ENCODE measurements at regions not wholly inside any gene's neighbourhood (a gene's known extent, or its start where the extent isn't known, plus 50 kb on each side); places are given as distances from the start of the nearest gene placed in this dataset.

- H3K27me3 ChIP-seq (ENCODE audit: control insufficient read depth, insufficient read depth, low read length): no peaks in the 10 kb centered on the region
- H3K36me3 ChIP-seq (ENCODE audit: insufficient read depth, low read length): no peaks in the 10 kb centered on the region
- no peaks in the 10 kb centered on the region for H3K4me1 ChIP-seq (ENCODE audit: control insufficient read depth, insufficient read depth, low read length)
- H3K4me2 ChIP-seq (ENCODE audit: low read length): no peak overlapping the region
- H3K9me3 ChIP-seq (replicated peaks; ENCODE audit: low read length): no peaks in the 10 kb centered on the region
- H3K4me3 ChIP-seq (ENCODE audit: low read length): no peak overlapping the region
- no peak overlapping the region for H3K9ac ChIP-seq (ENCODE audit: low read depth, low read length)
These were observed 1241.5 kb upstream of the GBE1 start for GRCh38 chr3:83002869-83003445.

DNA sequence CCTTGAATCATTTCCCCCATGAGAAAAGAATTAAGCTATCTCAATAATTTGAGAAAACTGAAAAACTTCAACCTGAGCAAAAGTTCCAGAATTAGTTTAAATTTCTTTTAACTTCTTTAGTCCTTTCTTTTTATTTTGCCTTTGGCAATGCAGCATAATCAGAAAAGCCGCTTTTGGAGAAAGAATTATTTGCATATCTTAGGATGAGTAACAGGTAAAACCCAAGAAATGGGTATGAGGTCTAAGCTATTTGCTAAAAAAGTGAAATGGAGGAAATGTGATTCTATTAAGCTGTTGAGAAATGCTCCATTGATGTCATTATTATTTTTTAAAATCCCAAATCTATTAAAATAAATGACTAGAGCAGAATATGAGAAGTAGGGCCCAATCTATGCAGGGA is 1238.3 kb upstream of the GBE1 start:
- no peaks in the 10 kb centered on the region for H3K9me3 ChIP-seq (replicated peaks; ENCODE audit: low read length)
- no peaks in the 10 kb centered on the region for H3K4me1 ChIP-seq (ENCODE audit: control insufficient read depth, insufficient read depth, low read length)
- no peaks in the 10 kb centered on the region for H3K27me3 ChIP-seq (ENCODE audit: control insufficient read depth, insufficient read depth, low read length)
- no peak overlapping the region for H3K9ac ChIP-seq (ENCODE audit: low read depth, low read length)
- no peak overlapping the region for H3K4me3 ChIP-seq (ENCODE audit: low read length)
- no peak overlapping the region for H3K4me2 ChIP-seq (ENCODE audit: low read length)
- no peaks in the 10 kb centered on the region for H3K36me3 ChIP-seq (ENCODE audit: insufficient read depth, low read length)

GRCh38 chr3:82978368-82978767 is 1216.9 kb upstream of the GBE1 start:
- no peaks in the 10 kb centered on the region for H3K27me3 ChIP-seq (ENCODE audit: control insufficient read depth, insufficient read depth, low read length)
- H3K9me3 ChIP-seq (replicated peaks; ENCODE audit: low read length): no peaks in the 10 kb centered on the region
- H3K4me3 ChIP-seq (ENCODE audit: low read length): no peak overlapping the region
- H3K4me1 ChIP-seq (ENCODE audit: control insufficient read depth, insufficient read depth, low read length): no peaks in the 10 kb centered on the region
- no peak overlapping the region for H3K9ac ChIP-seq (ENCODE audit: low read depth, low read length)
- H3K4me2 ChIP-seq (ENCODE audit: low read length): no peak overlapping the region
- no peaks in the 10 kb centered on the region for H3K36me3 ChIP-seq (ENCODE audit: insufficient read depth, low read length)

DNA sequence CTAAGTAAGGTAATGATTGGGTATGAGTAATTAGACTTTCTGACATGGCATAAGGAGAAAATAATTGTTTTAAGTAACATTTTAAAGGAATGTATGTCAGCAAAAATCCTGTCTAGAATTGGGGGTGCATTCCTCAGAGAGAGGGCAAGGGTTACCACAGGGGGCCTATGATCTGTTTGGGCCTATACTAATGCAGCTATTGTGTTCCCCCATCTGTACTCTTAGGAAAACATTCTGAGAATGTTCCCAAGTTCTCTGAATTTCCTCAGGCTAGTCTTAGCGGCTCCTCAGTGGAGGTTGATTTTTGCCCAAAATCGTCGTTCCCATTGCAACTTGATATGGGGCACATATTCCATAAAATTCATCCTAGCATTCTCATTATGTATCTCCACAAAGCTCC is 1216.4 kb upstream of the GBE1 start:
- H3K27me3 ChIP-seq (ENCODE audit: control insufficient read depth, insufficient read depth, low read length): no peaks in the 10 kb centered on the region
- H3K4me2 ChIP-seq (ENCODE audit: low read length): no peak overlapping the region
- no peaks in the 10 kb centered on the region for H3K9me3 ChIP-seq (replicated peaks; ENCODE audit: low read length)
- no peaks in the 10 kb centered on the region for H3K36me3 ChIP-seq (ENCODE audit: insufficient read depth, low read length)
- no peaks in the 10 kb centered on the region for H3K4me1 ChIP-seq (ENCODE audit: control insufficient read depth, insufficient read depth, low read length)
- H3K9ac ChIP-seq (ENCODE audit: low read depth, low read length): no peak overlapping the region
- H3K4me3 ChIP-seq (ENCODE audit: low read length): no peak overlapping the region

GRCh38 chr3:82973791-82974190 is 1212.3 kb upstream of the GBE1 start:
- Histone ChIP-seq H3K36me3 (ENCODE audit: insufficient read depth, low read length) (no peaks in the 10 kb centered on the region), H3K9ac (ENCODE audit: low read depth, low read length) (no peak overlapping the region), H3K27me3 (ENCODE audit: control insufficient read depth, insufficient read depth, low read length) (no peaks in the 10 kb centered on the region), H3K9me3 (replicated peaks; ENCODE audit: low read length) (no peaks in the 10 kb centered on the region), H3K4me1 (ENCODE audit: control insufficient read depth, insufficient read depth, low read length) (no peaks in the 10 kb centered on the region), H3K4me2 (ENCODE audit: low read length) (no peak overlapping the region), H3K4me3 (ENCODE audit: low read length) (no peak overlapping the region)

DNA sequence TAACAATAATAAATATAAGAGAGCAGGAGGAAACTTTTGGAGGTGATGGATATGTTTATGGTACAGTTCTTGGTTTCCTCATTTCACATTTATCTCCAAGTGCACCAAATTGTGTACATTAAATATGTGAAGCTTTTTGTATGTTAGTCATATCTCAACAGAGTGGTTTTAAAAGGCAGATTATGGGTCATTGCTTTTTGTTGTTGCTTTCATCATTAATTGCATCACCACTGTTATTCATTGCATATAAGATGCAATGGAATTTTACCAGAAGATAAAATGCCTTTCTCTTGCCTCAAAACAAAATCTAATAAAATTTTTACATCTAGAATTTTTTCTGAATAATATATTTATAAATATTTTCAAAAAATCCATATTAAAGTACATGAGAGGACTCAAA is 1198.9 kb upstream of the GBE1 start:
- H3K9me3 ChIP-seq (replicated peaks; ENCODE audit: low read length): no peaks in the 10 kb centered on the region
- H3K27me3 ChIP-seq (ENCODE audit: control insufficient read depth, insufficient read depth, low read length): no peaks in the 10 kb centered on the region
- no peak overlapping the region for H3K4me2 ChIP-seq (ENCODE audit: low read length)
- H3K9ac ChIP-seq (ENCODE audit: low read depth, low read length): no peak overlapping the region
- no peaks in the 10 kb centered on the region for H3K36me3 ChIP-seq (ENCODE audit: insufficient read depth, low read length)
- H3K4me3 ChIP-seq (ENCODE audit: low read length): no peak overlapping the region
- H3K4me1 ChIP-seq (ENCODE audit: control insufficient read depth, insufficient read depth, low read length): no peaks in the 10 kb centered on the region

GRCh38 chr3:82957696-82958095 is 1196.3 kb upstream of the GBE1 start:
- no peaks in the 10 kb centered on the region for H3K9me3 ChIP-seq (replicated peaks; ENCODE audit: low read length)
- no peaks in the 10 kb centered on the region for H3K27me3 ChIP-seq (ENCODE audit: control insufficient read depth, insufficient read depth, low read length)
- H3K4me2 ChIP-seq (ENCODE audit: low read length): no peak overlapping the region
- no peak overlapping the region for H3K4me3 ChIP-seq (ENCODE audit: low read length)
- no peaks in the 10 kb centered on the region for H3K4me1 ChIP-seq (ENCODE audit: control insufficient read depth, insufficient read depth, low read length)
- H3K36me3 ChIP-seq (ENCODE audit: insufficient read depth, low read length): no peaks in the 10 kb centered on the region
- H3K9ac ChIP-seq (ENCODE audit: low read depth, low read length): no peak overlapping the region

DNA sequence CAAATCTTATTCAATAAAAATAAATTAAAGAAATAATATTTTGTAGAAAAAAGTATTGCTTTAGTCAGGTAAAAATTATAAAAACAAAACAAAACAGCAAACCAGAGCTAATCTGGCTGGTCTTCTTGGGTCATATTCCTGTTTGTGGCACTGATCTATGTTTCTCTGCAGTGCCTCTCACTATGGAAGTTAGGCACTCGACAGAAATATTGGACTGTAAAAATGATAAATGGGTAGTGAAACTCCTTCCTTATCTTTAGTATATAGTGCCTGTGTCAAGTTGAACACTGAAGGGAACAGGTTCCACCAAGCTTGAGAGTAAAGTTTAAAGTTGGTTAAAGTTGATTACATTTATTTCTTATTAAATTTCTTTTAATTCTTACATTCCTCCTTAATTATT is 1195.6 kb upstream of the GBE1 start:
- no peaks in the 10 kb centered on the region for H3K36me3 ChIP-seq (ENCODE audit: insufficient read depth, low read length)

GRCh38 chr3:82954486-82954885 is 1193.0 kb upstream of the GBE1 start:
- no peak overlapping the region for H3K4me2 ChIP-seq (ENCODE audit: low read length)
- no peaks in the 10 kb centered on the region for H3K4me1 ChIP-seq (ENCODE audit: control insufficient read depth, insufficient read depth, low read length)
- no peaks in the 10 kb centered on the region for H3K9me3 ChIP-seq (replicated peaks; ENCODE audit: low read length)
- no peaks in the 10 kb centered on the region for H3K27me3 ChIP-seq (ENCODE audit: control insufficient read depth, insufficient read depth, low read length)
- H3K36me3 ChIP-seq (ENCODE audit: insufficient read depth, low read length): no peaks in the 10 kb centered on the region
- H3K4me3 ChIP-seq (ENCODE audit: low read length): no peak overlapping the region
- H3K9ac ChIP-seq (ENCODE audit: low read depth, low read length): no peak overlapping the region

More for the DNA sequence above, 1195.6 kb upstream of the GBE1 start:
- Histone ChIP-seq H3K9me3 (replicated peaks; ENCODE audit: low read length) (no peaks in the 10 kb centered on the region), H3K4me2 (ENCODE audit: low read length) (no peak overlapping the region), H3K4me1 (ENCODE audit: control insufficient read depth, insufficient read depth, low read length) (no peaks in the 10 kb centered on the region), H3K9ac (ENCODE audit: low read depth, low read length) (no peak overlapping the region), H3K27me3 (ENCODE audit: control insufficient read depth, insufficient read depth, low read length) (no peaks in the 10 kb centered on the region), H3K4me3 (ENCODE audit: low read length) (no peak overlapping the region)

- no peaks in the 10 kb centered on the region for H3K9me3 ChIP-seq (replicated peaks; ENCODE audit: low read length)
- no peak overlapping the region for H3K4me3 ChIP-seq (ENCODE audit: low read length)
- H3K4me2 ChIP-seq (ENCODE audit: low read length): no peak overlapping the region
- H3K9ac ChIP-seq (ENCODE audit: low read depth, low read length): no peak overlapping the region
- no peaks in the 10 kb centered on the region for H3K4me1 ChIP-seq (ENCODE audit: control insufficient read depth, insufficient read depth, low read length)
- no peaks in the 10 kb centered on the region for H3K27me3 ChIP-seq (ENCODE audit: control insufficient read depth, insufficient read depth, low read length)
- H3K36me3 ChIP-seq (ENCODE audit: insufficient read depth, low read length): no peaks in the 10 kb centered on the region
These were observed 1180.6 kb upstream of the GBE1 start for GRCh38 chr3:82942041-82942440.

DNA sequence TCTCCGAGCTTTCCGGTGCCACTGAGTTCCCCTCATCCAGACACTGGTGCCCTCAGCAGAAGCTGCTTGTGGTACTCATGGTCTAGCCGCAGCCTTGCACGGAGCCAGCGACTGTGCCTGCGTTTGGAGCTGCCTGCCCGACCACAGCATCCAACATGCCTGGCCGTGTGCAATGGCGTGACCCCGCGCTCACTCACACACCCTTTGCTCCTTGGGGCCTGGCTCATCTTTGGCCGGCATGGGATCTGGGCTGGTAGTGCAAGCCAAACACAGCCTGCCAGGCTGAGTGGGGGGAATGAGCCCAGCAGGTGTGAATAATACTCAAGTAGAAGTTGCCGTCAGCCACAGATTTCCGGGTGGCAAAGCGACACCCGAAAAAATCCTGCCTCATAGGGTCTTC is 1178.7 kb upstream of the GBE1 start:
- Histone ChIP-seq H3K9ac (ENCODE audit: low read depth, low read length) (no peak overlapping the region), H3K4me3 (ENCODE audit: low read length) (no peak overlapping the region), H3K36me3 (ENCODE audit: insufficient read depth, low read length) (no peaks in the 10 kb centered on the region), H3K4me1 (ENCODE audit: control insufficient read depth, insufficient read depth, low read length) (no peaks in the 10 kb centered on the region), H3K27me3 (ENCODE audit: control insufficient read depth, insufficient read depth, low read length) (no peaks in the 10 kb centered on the region), H3K9me3 (replicated peaks; ENCODE audit: low read length) (no peaks in the 10 kb centered on the region), H3K4me2 (ENCODE audit: low read length) (no peak overlapping the region)

GRCh38 chr3:82939491-82940097 is 1178.1 kb upstream of the GBE1 start:
- H3K4me2 ChIP-seq (ENCODE audit: low read length): no peak overlapping the region
- no peaks in the 10 kb centered on the region for H3K27me3 ChIP-seq (ENCODE audit: control insufficient read depth, insufficient read depth, low read length)
- H3K4me3 ChIP-seq (ENCODE audit: low read length): no peak overlapping the region
- no peaks in the 10 kb centered on the region for H3K4me1 ChIP-seq (ENCODE audit: control insufficient read depth, insufficient read depth, low read length)
- H3K9me3 ChIP-seq (replicated peaks; ENCODE audit: low read length): no peaks in the 10 kb centered on the region
- no peaks in the 10 kb centered on the region for H3K36me3 ChIP-seq (ENCODE audit: insufficient read depth, low read length)
- no peak overlapping the region for H3K9ac ChIP-seq (ENCODE audit: low read depth, low read length)

Data from skeletal muscle satellite cell (primary cell).